A673 (cell line): ENCODE measurements at regions not wholly inside any gene's neighbourhood (a gene's known extent, or its start where the extent isn't known, plus 50 kb on each side); places are given as distances from the start of the nearest gene placed in this dataset.

Experiments used
- CTCF ChIP-seq: fragments of 300-800, 200-600 bp; sonication (generic); conservative IDR thresholded peaks from 2 replicates; pipeline ENCODE4 v1.5.1; 2017; ENCODE audit warnings: low read depth, mild to moderate bottlenecking, antibody characterized with exemption, low read length, moderate library complexity, mixed read lengths
- EZH2 ChIP-seq: fragments of 200-600 bp; sonication (generic); IDR thresholded peaks from 2 replicates; pipeline ENCODE4 v1.6.1; 2017; ENCODE audit warnings: borderline replicate concordance, low read depth, mild to moderate bottlenecking, mixed read lengths, antibody characterized with exemption, low read length; ENCODE audit not compliant: poor library complexity, severe bottlenecking

GRCh38 chr13:78777976-78778375 lies 119.0 kb upstream of the OBI1 start:
- TF ChIP-seq EZH2, result no peak
- no peak for TF ChIP-seq CTCF
